Body of pancreas (tissue), 4 donors: ENCODE measurements at regions not wholly inside any gene's neighbourhood (a gene's known extent, or its start where the extent isn't known, plus 50 kb on each side); places are given as distances from the start of the nearest gene placed in this dataset.
"Not testable (repeated sequence)": the region's sequence is repeated elsewhere in the genome, so short reads cannot be mapped to it uniquely, and the experiment has no call there.

ENCODE experiments used
- ATAC-seq: fragments of 150-250 bp; one replicate; pipeline ENCODE4 v1.9.1; 2016
- DNase-seq, 4 donors: peaks; one replicate each; pipeline ENCODE4 v3.0.0-alpha.2; 2019
- H3K27ac ChIP-seq, 4 donors: fragments of 200-600 bp; sonication (generic); 1 replicate in 3 of 4; 2 replicates in 1 of 4; pipeline versions ENCODE4 v1.5.1 to v1.6.1; 2016 to 2019; ENCODE audit warnings: mild to moderate bottlenecking in 1 of 4, mixed read lengths in 1 of 4, moderate library complexity in 1 of 4
- H3K27me3 ChIP-seq, 2 donors: fragments of 200-600 bp; sonication (generic); one replicate each; pipeline ENCODE4 v1.6.0; 2016; ENCODE audit warnings: mild to moderate bottlenecking in 1 of 2
- H3K36me3 ChIP-seq, 2 donors: fragments of 200-600 bp; sonication (generic); replicated peaks in 1 of 2; 2 replicates each; pipeline ENCODE4 v1.5.1; 2016; ENCODE audit warnings: low read depth in 2 of 2; ENCODE audit not compliant: insufficient read depth in 1 of 2
- H3K4me1 ChIP-seq: fragments of 200-600 bp; sonication (generic); one replicate; pipeline ENCODE4 v1.6.0; 2016
- H3K4me3 ChIP-seq, 2 donors: fragments of 200-600 bp; sonication (generic); 1 replicate in 1 of 2; 2 replicates in 1 of 2; pipeline ENCODE4 v1.5.1; 2016 to 2019
- H3K9me3 ChIP-seq, 3 donors: fragments of 200-600 bp; sonication (generic); 1 replicate in 2 of 3; 2 replicates in 1 of 3; pipeline ENCODE4 v1.5.1; 2016
- POLR2A ChIP-seq, 3 donors: fragments of 450-650 bp; IDR thresholded peaks; one replicate each; pipeline ENCODE4 v1.6.1; 2016; ENCODE audit warnings: antibody characterized with exemption in 3 of 3, mild to moderate bottlenecking in 2 of 3
- WGBS, 2 donors: methylation state at CpG; one replicate each; pipeline ENCODE4 v1.1.5; 2017; 5-methylcytosine and 5-hydroxymethylcytosine counted together
- intact Hi-C: fragments of 100-400 bp; cut with DNase I; formaldehyde crosslinking; loops from one replicate; pipeline ENCODE4 v1.15.1; 2023
- TF ChIP-seq, protein P1 (sequence below), 7 experiments: fragments of 450-650 bp in 4 of 7; fragments of 200-600 bp in 3 of 7; sonication (generic) in 3 of 7; IDR thresholded peaks; one replicate each; pipeline ENCODE4 v1.5.1; 2016 to 2019; ENCODE audit warnings: antibody characterized with exemption in 7 of 7

DNA sequence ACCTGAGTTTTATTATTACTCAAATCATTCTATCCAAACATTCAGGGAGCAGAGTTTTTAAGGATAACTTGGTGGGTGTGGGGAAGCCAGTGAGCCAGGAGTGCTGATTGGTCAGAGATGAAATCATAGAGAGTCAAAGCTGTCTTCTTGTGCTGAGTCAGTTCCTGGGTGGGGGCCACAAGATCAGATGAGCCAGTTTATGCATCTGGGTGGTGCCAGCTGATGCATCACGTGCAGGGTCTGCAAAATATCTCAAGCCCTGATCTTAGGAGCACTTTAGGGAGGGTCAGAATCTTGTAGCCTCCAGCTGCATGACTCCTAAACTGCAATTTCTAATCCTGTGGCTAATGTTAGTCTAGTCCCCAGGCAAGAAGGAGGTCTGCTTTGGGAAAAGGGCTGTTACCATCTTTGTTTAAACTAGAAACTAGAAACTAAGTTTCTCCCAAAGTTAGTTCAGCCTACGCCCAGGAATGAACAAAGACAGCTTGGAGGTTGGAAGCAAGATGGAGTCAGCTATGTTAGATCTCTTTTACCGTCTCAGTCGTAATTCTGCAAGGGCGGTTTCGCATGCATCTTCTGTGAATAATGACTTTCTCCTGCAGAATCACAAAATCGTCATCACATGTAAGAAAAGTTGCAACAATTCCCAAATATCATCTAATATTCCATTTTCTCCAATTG is 97.5 kb downstream of the ZNF664 start:
- WGBS, 2 donors, result 91 to 94% methylated on average over 7 of the region's 7 CpGs
- H3K36me3 ChIP-seq, DNase-seq, intact Hi-C loops, H3K4me1 ChIP-seq, H3K9me3 ChIP-seq, H3K4me3 ChIP-seq, ATAC-seq, H3K27ac ChIP-seq, H3K27me3 ChIP-seq: not testable (repeated sequence)

DNA sequence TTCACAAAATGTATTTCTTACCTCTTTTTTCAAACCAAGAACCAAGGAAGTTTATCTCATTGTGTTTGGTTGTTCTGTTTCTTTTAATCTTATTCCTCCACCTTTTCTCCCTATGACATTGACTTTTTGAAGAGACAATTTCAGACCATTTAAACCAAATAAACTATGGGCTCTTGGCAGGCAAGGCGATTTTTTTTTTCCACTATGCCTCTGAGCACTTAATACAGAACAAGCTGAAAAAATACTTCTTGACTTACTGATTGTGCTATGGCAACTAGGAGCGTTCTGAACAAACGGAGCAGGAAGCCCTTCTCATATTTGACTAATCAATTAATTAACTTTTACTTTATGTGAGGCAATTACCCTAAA is 98.0 kb downstream of the ZNF664 start:
- WGBS, 2 donors, result 67 to 81% methylated on average over 3 of the region's 3 CpGs
- DNase-seq, result no peak
- TF ChIP-seq POLR2A (IDR thresholded peaks at IDR 0.05), result no peak
- TF ChIP-seq, protein P1, sequence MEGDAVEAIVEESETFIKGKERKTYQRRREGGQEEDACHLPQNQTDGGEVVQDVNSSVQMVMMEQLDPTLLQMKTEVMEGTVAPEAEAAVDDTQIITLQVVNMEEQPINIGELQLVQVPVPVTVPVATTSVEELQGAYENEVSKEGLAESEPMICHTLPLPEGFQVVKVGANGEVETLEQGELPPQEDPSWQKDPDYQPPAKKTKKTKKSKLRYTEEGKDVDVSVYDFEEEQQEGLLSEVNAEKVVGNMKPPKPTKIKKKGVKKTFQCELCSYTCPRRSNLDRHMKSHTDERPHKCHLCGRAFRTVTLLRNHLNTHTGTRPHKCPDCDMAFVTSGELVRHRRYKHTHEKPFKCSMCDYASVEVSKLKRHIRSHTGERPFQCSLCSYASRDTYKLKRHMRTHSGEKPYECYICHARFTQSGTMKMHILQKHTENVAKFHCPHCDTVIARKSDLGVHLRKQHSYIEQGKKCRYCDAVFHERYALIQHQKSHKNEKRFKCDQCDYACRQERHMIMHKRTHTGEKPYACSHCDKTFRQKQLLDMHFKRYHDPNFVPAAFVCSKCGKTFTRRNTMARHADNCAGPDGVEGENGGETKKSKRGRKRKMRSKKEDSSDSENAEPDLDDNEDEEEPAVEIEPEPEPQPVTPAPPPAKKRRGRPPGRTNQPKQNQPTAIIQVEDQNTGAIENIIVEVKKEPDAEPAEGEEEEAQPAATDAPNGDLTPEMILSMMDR (IDR thresholded peaks at IDR 0.05), result no peak
- no peak overlapping the region for H3K27ac ChIP-seq
- intact Hi-C loops, result no loop called here
- no peaks in the 10 kb centered on the region for H3K4me1 ChIP-seq
- ATAC-seq, result no peak
- H3K9me3 ChIP-seq, result no peaks in the 10 kb centered on the region
- no peak overlapping the region for H3K4me3 ChIP-seq
- H3K36me3 ChIP-seq, result no peaks in the 10 kb centered on the region
- H3K27me3 ChIP-seq, result no peaks in the 10 kb centered on the region

DNA sequence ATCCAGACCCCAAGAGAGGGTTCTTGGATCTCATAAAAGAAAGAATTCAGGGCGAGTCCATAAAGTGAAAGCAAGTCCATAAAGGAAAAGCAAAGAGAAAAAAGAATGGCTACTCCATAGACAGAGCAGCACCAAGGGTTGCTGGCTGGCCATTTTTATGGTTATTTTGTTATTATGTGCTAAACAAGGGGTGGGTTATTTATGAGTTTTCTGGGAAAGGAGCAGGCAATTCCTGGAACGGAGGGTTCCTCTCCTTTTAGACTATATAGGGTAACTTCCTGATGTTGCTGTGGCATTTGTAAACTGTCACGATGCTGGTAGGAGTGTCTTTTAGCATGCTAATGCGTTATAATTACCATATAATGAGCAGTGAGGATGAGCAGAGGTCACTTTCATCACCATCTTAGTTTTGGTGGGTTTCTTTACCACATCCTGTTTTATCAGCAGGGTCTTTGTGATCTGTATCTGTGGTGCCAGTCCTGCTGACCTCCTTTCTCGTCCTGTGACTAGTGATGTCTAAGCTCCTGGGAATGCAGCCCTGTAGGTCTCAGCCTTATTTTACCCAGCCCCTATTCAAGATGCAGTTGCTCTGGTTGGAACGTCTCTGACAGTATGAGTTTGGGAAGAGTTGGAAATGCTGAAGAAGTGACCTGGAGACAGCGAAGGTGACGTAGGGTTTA is 100.5 kb downstream of the ZNF664 start:
- Histone ChIP-seq H3K36me3 (no peaks in the 10 kb centered on the region), H3K9me3 (no peaks in the 10 kb centered on the region), H3K27me3 (no peaks in the 10 kb centered on the region), H3K4me3 (no peak overlapping the region), H3K27ac (no peak overlapping the region), H3K4me1 (no peaks in the 10 kb centered on the region)
- no peak for DNase-seq
- 83% methylated on average over 8 of the region's 8 CpGs for WGBS, 2 donors
- ATAC-seq, result no peak
- intact Hi-C loops, result no loop called here
- no peak for TF ChIP-seq POLR2A (IDR thresholded peaks at IDR 0.05)
- TF ChIP-seq, protein P1 (IDR thresholded peaks at IDR 0.05), result no peak

DNA sequence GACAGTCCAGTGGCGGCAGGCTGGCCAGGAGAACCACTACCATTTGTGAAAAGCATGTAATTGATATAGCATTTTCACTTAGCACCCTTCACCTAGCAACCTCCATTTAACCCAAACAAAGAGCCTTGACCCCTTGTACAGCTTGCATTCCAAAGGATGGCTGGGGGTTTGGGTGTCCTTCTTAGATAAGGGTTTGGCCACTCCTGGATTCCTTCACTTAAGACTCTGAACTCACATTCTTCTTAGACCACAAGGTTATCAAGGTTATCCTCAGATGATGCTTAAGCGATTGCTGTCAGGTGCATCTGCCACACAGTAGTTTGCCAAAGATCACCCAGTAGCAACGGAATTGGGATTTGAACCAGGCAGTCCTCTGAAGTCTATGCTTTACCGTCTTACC is 102.8 kb downstream of the ZNF664 start:
- no peak overlapping the region for H3K27ac ChIP-seq
- no peak overlapping the region for H3K4me3 ChIP-seq
- no peaks in the 10 kb centered on the region for H3K36me3 ChIP-seq
- no peak for ATAC-seq
- intact Hi-C loops, result no loop called here
- WGBS, 2 donors, result 87 to 94% methylated on average over 4 of the region's 4 CpGs
- no peaks in the 10 kb centered on the region for H3K27me3 ChIP-seq
- TF ChIP-seq POLR2A (IDR thresholded peaks at IDR 0.05), result no peak
- TF ChIP-seq, protein P1 (IDR thresholded peaks at IDR 0.05), result no peak
- no peaks in the 10 kb centered on the region for H3K4me1 ChIP-seq
- no peaks in the 10 kb centered on the region for H3K9me3 ChIP-seq
- no peak for DNase-seq

DNA sequence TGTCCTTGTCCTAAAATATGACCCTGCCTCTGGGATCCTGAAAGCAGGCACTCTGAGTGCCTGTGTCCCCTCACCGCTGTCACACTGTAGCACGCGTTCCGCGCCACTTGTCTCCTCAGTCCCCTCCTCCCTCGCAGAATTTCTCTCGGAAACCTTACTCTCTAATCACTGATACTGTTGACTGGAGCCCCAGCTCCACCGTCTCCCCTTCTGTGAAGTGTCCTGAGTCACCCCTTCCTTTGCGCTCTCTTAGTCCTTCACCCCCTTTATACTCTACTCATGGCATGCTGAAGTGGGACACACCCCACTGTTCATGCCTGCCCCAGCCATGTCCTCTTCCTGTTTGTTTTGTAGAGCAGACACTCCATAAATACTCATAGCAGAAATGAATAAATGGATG is 104.7 kb downstream of the ZNF664 start:
- Histone ChIP-seq H3K27me3 (no peaks in the 10 kb centered on the region), H3K36me3 (no peaks in the 10 kb centered on the region), H3K4me1 (no peaks in the 10 kb centered on the region), H3K4me3 (no peak overlapping the region), H3K9me3 (no peaks in the 10 kb centered on the region), H3K27ac (no peak overlapping the region)
- TF ChIP-seq, protein P1 (IDR thresholded peaks at IDR 0.05), result no peak
- TF ChIP-seq POLR2A (IDR thresholded peaks at IDR 0.05), result no peak
- WGBS, 2 donors, result 91 to 94% methylated on average over 9 of the region's 9 CpGs
- ATAC-seq, result no peak
- DNase-seq, result no peak
- intact Hi-C loops, result no loop called here
